GM12875 (cell line): ENCODE measurements at regions not wholly inside any gene's neighbourhood (a gene's known extent, or its start where the extent isn't known, plus 50 kb on each side); places are given as distances from the start of the nearest gene placed in this dataset.

Source experiments
- H3K4me3 ChIP-seq: one replicate; pipeline ENCODE4 v1.5.1; 2011; ENCODE audit warnings: low read depth, low read length, control low read depth
- TF ChIP-seq, protein P1 (sequence below): IDR thresholded peaks from 2 replicates; pipeline ENCODE4 v1.5.1; 2011; ENCODE audit warnings: low read depth, mild to moderate bottlenecking, control low read depth, inconsistent platforms, low read length, moderate library complexity, borderline replicate concordance; ENCODE audit not compliant: insufficient read depth

- TF ChIP-seq, protein P1, sequence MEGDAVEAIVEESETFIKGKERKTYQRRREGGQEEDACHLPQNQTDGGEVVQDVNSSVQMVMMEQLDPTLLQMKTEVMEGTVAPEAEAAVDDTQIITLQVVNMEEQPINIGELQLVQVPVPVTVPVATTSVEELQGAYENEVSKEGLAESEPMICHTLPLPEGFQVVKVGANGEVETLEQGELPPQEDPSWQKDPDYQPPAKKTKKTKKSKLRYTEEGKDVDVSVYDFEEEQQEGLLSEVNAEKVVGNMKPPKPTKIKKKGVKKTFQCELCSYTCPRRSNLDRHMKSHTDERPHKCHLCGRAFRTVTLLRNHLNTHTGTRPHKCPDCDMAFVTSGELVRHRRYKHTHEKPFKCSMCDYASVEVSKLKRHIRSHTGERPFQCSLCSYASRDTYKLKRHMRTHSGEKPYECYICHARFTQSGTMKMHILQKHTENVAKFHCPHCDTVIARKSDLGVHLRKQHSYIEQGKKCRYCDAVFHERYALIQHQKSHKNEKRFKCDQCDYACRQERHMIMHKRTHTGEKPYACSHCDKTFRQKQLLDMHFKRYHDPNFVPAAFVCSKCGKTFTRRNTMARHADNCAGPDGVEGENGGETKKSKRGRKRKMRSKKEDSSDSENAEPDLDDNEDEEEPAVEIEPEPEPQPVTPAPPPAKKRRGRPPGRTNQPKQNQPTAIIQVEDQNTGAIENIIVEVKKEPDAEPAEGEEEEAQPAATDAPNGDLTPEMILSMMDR: no peak
- H3K4me3 ChIP-seq: no peak overlapping the region
Observed at GRCh38 chr9:118976160-118976559, 393.1 kb downstream of the BRINP1 start.

- TF ChIP-seq, protein P1: no peak
- H3K4me3 ChIP-seq: no peak overlapping the region
Observed at GRCh38 chr9:118984607-118985006, 384.6 kb downstream of the BRINP1 start.

DNA sequence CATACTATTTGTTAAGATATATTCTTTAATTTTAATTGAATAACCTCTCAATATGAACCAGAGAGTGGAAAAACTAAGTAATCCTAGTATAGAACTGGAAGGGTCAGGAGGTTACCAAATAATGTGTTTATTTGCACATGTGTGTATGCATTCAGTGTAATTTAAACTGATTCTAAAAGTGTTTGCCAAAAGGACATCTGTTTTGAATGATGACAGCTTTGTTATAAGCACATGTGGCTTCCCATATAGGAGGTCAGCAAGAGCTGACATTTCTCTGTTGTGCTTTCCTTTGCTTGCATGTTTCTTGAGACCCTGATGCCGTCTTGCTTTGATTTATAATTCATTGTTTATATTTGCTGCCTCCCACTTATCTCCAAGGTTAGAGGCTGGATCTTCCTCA lies 383.4 kb downstream of the BRINP1 start:
- TF ChIP-seq, protein P1: no peak
- no peak overlapping the region for H3K4me3 ChIP-seq

DNA sequence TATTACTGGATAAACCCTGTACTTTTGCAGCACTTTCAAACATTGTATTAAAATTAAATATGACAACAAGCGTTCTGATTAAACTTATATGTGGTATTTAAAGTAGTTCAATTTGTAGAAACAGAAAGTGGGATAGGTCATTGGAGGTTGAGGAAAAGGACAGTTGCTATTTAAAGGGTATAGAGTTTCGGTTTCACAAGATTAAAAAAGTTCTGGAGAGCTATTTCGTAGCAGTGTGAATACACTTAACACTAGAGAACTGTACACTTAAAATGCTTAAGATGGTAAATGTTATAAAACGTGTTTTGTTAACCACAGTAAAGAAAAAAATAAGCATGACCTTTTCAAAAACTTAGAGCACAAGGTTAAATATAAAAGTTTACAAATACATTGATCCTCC lies 382.1 kb downstream of the BRINP1 start:
- TF ChIP-seq, protein P1: no peak
- H3K4me3 ChIP-seq: no peak overlapping the region

DNA sequence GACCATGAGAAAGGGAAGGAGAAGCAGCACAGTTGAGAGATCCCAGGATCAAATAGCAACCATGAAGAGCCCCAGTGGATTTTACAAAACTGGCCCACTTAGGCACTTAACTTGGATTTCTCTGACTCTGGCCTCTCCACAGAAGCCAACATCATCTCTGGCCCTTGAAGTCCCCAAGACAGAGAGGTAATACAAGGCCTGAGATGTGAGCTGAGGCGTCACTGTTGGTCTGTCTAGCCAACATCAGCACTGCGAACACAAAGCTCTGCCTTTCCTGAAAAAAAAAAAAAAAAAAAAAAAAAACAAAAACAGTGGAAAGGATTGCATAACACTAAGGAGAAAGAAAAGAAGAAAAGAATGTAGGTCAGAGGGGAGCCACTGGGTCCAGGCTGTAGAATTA lies 378.3 kb downstream of the BRINP1 start:
- TF ChIP-seq, protein P1: no peak
- no peak overlapping the region for H3K4me3 ChIP-seq

GRCh38 chr9:118991366-118992285 lies 377.6 kb downstream of the BRINP1 start:
- no peak overlapping the region for H3K4me3 ChIP-seq
- TF ChIP-seq, protein P1: no peak

GRCh38 chr9:118992813-118993794 lies 376.1 kb downstream of the BRINP1 start:
- TF ChIP-seq, protein P1: no peak
- H3K4me3 ChIP-seq: no peak overlapping the region
